HEK293 (cell line): ENCODE measurements at regions not wholly inside any gene's neighbourhood (a gene's known extent, or its start where the extent isn't known, plus 50 kb on each side); places are given as distances from the start of the nearest gene placed in this dataset.

ENCODE experiments used
- TCF7L2 ChIP-seq: IDR thresholded peaks from 2 replicates; pipeline ENCODE4 v1.6.1; 2011; ENCODE audit warnings: low read depth, mild to moderate bottlenecking, inconsistent platforms, low read length, moderate library complexity, borderline replicate concordance
- TRIM28 ChIP-seq: IDR thresholded peaks from 2 replicates; pipeline ENCODE4 v1.6.1; 2011; ENCODE audit warnings: low read length, control low read depth, borderline replicate concordance
- ZBTB7A ChIP-seq: fragments of 450-650 bp; formaldehyde crosslinking; IDR thresholded peaks from 2 replicates; pipeline ENCODE4 v1.5.1; 2016; ENCODE audit warnings: low read depth, missing biosample characterization, missing genetic modification characterization
- ZFP3 ChIP-seq: fragments of 450-650 bp; formaldehyde crosslinking; IDR thresholded peaks from 2 replicates; pipeline ENCODE4 v1.5.1; 2016; ENCODE audit warnings: low read depth, missing biosample characterization, missing genetic modification characterization
- ZNF157 ChIP-seq: fragments of 450-650 bp; formaldehyde crosslinking; IDR thresholded peaks from 2 replicates; pipeline ENCODE4 v1.5.1; 2016; ENCODE audit warnings: missing biosample characterization, missing genetic modification characterization
- ZNF530 ChIP-seq: fragments of 450-650 bp; formaldehyde crosslinking; IDR thresholded peaks from 2 replicates; pipeline ENCODE4 v1.5.1; 2016; ENCODE audit warnings: low read depth, missing biosample characterization, missing genetic modification characterization
- ZNF544 ChIP-seq: fragments of 450-650 bp; formaldehyde crosslinking; IDR thresholded peaks from 2 replicates; pipeline ENCODE4 v1.5.0; 2017; ENCODE audit warnings: missing biosample characterization, missing genetic modification characterization
- ZNF747 ChIP-seq: fragments of 450-650 bp; formaldehyde crosslinking; IDR thresholded peaks from 2 replicates; pipeline ENCODE4 v1.5.1; 2016; ENCODE audit warnings: missing biosample characterization, missing genetic modification characterization
- TF ChIP-seq, protein P1 (sequence below): fragments of 450-650 bp; formaldehyde crosslinking; IDR thresholded peaks from 2 replicates; pipeline ENCODE4 v1.5.1; 2016; ENCODE audit warnings: missing biosample characterization, missing genetic modification characterization
- TF ChIP-seq, protein P2 (sequence below): fragments of 450-650 bp; formaldehyde crosslinking; IDR thresholded peaks from 2 replicates; pipeline ENCODE4 v1.5.1; 2016; ENCODE audit warnings: missing biosample characterization, missing genetic modification characterization
- TF ChIP-seq, protein P3 (sequence below): fragments of 450-650 bp; formaldehyde crosslinking; IDR thresholded peaks from 2 replicates; pipeline ENCODE4 v1.5.1; 2016; ENCODE audit warnings: missing biosample characterization, missing genetic modification characterization, borderline replicate concordance
- TF ChIP-seq, protein P4 (sequence below): fragments of 450-650 bp; formaldehyde crosslinking; IDR thresholded peaks from 2 replicates; pipeline ENCODE4 v1.5.1; 2016; ENCODE audit warnings: missing biosample characterization, missing genetic modification characterization

DNA sequence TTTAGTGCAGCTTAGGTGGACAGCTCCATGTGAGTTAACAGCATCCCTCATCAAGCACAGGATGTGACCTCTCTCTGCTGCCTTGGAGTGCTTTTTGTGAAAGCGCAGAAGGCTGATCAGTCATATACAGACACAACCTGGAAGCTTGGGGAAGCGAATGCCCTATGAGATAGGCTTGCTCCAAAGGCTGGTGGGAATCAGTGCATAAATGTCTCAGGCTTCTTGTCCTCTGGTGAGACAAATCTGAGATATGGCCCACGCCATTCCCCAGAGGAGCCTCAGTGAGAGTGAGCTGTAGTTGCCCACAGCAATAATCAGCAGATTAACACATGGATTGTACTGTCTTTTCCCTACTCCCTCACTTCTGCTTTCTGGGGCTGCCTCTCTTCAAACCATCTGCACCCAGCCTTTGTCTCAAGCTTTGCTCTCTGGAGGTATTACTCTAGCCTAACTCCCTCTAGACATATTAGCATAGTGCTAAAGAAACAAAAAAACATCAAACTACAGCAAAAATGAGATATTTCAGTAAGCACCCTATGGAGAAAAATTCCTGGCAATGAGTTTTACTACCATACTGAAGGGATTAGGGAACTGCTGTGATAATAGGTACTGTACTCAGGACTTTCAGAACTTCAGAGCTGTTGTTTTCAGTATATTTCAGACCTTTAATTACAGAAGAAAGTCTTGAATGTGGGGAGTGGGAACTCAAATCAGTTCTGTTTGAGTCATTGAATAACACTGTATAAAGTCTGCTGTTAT, 113.7 kb downstream of the OXSM start:
- TF ChIP-seq, protein P1, sequence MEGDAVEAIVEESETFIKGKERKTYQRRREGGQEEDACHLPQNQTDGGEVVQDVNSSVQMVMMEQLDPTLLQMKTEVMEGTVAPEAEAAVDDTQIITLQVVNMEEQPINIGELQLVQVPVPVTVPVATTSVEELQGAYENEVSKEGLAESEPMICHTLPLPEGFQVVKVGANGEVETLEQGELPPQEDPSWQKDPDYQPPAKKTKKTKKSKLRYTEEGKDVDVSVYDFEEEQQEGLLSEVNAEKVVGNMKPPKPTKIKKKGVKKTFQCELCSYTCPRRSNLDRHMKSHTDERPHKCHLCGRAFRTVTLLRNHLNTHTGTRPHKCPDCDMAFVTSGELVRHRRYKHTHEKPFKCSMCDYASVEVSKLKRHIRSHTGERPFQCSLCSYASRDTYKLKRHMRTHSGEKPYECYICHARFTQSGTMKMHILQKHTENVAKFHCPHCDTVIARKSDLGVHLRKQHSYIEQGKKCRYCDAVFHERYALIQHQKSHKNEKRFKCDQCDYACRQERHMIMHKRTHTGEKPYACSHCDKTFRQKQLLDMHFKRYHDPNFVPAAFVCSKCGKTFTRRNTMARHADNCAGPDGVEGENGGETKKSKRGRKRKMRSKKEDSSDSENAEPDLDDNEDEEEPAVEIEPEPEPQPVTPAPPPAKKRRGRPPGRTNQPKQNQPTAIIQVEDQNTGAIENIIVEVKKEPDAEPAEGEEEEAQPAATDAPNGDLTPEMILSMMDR (tag by site-specific recombination), result no peak
- TF ChIP-seq, protein P2, sequence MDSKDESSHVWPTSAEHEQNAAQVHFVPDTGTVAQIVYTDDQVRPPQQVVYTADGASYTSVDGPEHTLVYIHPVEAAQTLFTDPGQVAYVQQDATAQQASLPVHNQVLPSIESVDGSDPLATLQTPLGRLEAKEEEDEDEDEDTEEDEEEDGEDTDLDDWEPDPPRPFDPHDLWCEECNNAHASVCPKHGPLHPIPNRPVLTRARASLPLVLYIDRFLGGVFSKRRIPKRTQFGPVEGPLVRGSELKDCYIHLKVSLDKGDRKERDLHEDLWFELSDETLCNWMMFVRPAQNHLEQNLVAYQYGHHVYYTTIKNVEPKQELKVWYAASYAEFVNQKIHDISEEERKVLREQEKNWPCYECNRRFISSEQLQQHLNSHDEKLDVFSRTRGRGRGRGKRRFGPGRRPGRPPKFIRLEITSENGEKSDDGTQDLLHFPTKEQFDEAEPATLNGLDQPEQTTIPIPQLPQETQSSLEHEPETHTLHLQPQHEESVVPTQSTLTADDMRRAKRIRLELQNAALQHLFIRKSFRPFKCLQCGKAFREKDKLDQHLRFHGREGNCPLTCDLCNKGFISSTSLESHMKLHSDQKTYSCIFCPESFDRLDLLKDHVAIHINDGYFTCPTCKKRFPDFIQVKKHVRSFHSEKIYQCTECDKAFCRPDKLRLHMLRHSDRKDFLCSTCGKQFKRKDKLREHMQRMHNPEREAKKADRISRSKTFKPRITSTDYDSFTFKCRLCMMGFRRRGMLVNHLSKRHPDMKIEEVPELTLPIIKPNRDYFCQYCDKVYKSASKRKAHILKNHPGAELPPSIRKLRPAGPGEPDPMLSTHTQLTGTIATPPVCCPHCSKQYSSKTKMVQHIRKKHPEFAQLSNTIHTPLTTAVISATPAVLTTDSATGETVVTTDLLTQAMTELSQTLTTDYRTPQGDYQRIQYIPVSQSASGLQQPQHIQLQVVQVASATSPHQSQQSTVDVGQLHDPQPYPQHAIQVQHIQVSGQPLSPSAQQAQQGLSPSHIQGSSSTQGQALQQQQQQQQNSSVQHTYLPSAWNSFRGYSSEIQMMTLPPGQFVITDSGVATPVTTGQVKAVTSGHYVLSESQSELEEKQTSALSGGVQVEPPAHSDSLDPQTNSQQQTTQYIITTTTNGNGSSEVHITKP (tag by site-specific recombination), result no peak
- TF ChIP-seq, protein P3, sequence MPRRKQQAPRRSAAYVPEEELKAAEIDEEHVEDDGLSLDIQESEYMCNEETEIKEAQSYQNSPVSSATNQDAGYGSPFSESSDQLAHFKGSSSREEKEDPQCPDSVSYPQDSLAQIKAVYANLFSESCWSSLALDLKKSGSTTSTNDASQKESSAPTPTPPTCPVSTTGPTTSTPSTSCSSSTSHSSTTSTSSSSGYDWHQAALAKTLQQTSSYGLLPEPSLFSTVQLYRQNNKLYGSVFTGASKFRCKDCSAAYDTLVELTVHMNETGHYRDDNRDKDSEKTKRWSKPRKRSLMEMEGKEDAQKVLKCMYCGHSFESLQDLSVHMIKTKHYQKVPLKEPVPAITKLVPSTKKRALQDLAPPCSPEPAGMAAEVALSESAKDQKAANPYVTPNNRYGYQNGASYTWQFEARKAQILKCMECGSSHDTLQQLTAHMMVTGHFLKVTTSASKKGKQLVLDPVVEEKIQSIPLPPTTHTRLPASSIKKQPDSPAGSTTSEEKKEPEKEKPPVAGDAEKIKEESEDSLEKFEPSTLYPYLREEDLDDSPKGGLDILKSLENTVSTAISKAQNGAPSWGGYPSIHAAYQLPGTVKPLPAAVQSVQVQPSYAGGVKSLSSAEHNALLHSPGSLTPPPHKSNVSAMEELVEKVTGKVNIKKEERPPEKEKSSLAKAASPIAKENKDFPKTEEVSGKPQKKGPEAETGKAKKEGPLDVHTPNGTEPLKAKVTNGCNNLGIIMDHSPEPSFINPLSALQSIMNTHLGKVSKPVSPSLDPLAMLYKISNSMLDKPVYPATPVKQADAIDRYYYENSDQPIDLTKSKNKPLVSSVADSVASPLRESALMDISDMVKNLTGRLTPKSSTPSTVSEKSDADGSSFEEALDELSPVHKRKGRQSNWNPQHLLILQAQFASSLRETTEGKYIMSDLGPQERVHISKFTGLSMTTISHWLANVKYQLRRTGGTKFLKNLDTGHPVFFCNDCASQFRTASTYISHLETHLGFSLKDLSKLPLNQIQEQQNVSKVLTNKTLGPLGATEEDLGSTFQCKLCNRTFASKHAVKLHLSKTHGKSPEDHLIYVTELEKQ (tag by site-specific recombination), result no peak
- TF ChIP-seq ZNF544 (tag by site-specific recombination) (no peak), ZBTB7A (tag by site-specific recombination) (no peak), ZNF530 (tag by site-specific recombination) (no peak), TCF7L2 (no peak), TRIM28 (no peak), ZNF747 (tag by site-specific recombination) (no peak), ZNF157 (tag by site-specific recombination) (no peak), ZFP3 (no peak)
- TF ChIP-seq, protein P4, sequence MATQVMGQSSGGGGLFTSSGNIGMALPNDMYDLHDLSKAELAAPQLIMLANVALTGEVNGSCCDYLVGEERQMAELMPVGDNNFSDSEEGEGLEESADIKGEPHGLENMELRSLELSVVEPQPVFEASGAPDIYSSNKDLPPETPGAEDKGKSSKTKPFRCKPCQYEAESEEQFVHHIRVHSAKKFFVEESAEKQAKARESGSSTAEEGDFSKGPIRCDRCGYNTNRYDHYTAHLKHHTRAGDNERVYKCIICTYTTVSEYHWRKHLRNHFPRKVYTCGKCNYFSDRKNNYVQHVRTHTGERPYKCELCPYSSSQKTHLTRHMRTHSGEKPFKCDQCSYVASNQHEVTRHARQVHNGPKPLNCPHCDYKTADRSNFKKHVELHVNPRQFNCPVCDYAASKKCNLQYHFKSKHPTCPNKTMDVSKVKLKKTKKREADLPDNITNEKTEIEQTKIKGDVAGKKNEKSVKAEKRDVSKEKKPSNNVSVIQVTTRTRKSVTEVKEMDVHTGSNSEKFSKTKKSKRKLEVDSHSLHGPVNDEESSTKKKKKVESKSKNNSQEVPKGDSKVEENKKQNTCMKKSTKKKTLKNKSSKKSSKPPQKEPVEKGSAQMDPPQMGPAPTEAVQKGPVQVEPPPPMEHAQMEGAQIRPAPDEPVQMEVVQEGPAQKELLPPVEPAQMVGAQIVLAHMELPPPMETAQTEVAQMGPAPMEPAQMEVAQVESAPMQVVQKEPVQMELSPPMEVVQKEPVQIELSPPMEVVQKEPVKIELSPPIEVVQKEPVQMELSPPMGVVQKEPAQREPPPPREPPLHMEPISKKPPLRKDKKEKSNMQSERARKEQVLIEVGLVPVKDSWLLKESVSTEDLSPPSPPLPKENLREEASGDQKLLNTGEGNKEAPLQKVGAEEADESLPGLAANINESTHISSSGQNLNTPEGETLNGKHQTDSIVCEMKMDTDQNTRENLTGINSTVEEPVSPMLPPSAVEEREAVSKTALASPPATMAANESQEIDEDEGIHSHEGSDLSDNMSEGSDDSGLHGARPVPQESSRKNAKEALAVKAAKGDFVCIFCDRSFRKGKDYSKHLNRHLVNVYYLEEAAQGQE (tag by site-specific recombination), result no peak
